GM12878 (cell line): ENCODE measurements at regions not wholly inside any gene's neighbourhood (a gene's known extent, or its start where the extent isn't known, plus 50 kb on each side); places are given as distances from the start of the nearest gene placed in this dataset.

Experiments used
- CBFB ChIP-seq: IDR thresholded peaks from 2 replicates; pipeline ENCODE4 v1.6.1; 2016; ENCODE audit warnings: antibody characterized with exemption, low read depth
- CBX3 ChIP-seq: fragments of 200-600 bp; sonication (generic); IDR thresholded peaks from 2 replicates; pipeline ENCODE4 v1.6.1; 2016; ENCODE audit warnings: low read depth, borderline replicate concordance
- GATAD2B ChIP-seq: fragments of 450-650 bp; conservative IDR thresholded peaks from 2 replicates; pipeline ENCODE4 v1.6.1; 2017; ENCODE audit warnings: low read depth, mild to moderate bottlenecking, moderate library complexity
- HDGF ChIP-seq: fragments of 450-650 bp; IDR thresholded peaks from 2 replicates; pipeline ENCODE4 v1.6.1; 2016; ENCODE audit warnings: antibody characterized with exemption
- MXI1 ChIP-seq: fragments of 150-350 bp; IDR thresholded peaks from 2 replicates; pipeline ENCODE4 v1.6.1; 2011; ENCODE audit warnings: low read depth, mild to moderate bottlenecking, inconsistent platforms, low read length, improper control_type of control experiment
- MYC ChIP-seq: IDR thresholded peaks from 2 replicates; pipeline ENCODE4 v1.6.1; 2011; ENCODE audit warnings: mild to moderate bottlenecking, low read length, moderate library complexity, inconsistent platforms; ENCODE audit not compliant: insufficient read depth, insufficient replicate concordance, insufficient read length, severe bottlenecking
- SMC3 ChIP-seq: IDR thresholded peaks from 2 replicates; pipeline ENCODE4 v1.6.1; 2011; ENCODE audit warnings: low read length, improper control_type of control experiment, borderline replicate concordance
- SPI1 ChIP-seq: IDR thresholded peaks from 2 replicates; pipeline ENCODE4 v1.6.1; 2011; ENCODE audit warnings: low read depth, mild to moderate bottlenecking, low read length, moderate library complexity, borderline replicate concordance; ENCODE audit not compliant: insufficient read depth
- TAF1 ChIP-seq: IDR thresholded peaks from 2 replicates; pipeline ENCODE4 v1.6.1; 2011; ENCODE audit warnings: mild to moderate bottlenecking, low read depth, low read length, borderline replicate concordance
- USF2 ChIP-seq: IDR thresholded peaks from 2 replicates; pipeline ENCODE4 v1.6.1; 2011; ENCODE audit warnings: low read depth, low read length, improper control_type of control experiment, borderline replicate concordance
- TF ChIP-seq, protein P1 (sequence below), 3 experiments: IDR thresholded peaks in 2 of 3; conservative IDR thresholded peaks in 1 of 3; 2 replicates each; pipeline ENCODE4 v1.5.1; 2011; ENCODE audit warnings: low read depth in 3 of 3, low read length in 3 of 3, mild to moderate bottlenecking in 3 of 3, control low read depth in 2 of 3, moderate library complexity in 2 of 3, inconsistent platforms in 1 of 3, mixed read lengths in 1 of 3; ENCODE audit not compliant: control insufficient read depth in 2 of 3, insufficient read depth in 1 of 3; ENCODE audit errors: extremely low read depth in 1 of 3
- TF ChIP-seq, protein P2 (sequence below): IDR thresholded peaks from 2 replicates; pipeline ENCODE4 v1.6.1; 2012; ENCODE audit warnings: low read depth, low read length, improper control_type of control experiment
- TF ChIP-seq, protein P3 (sequence below): fragments of 450-650 bp; IDR thresholded peaks from 2 replicates; pipeline ENCODE4 v1.6.1; 2018; ENCODE audit warnings: borderline replicate concordance, mild to moderate bottlenecking; ENCODE audit not compliant: partially characterized antibody
- TF ChIP-seq, protein P4 (sequence below): fragments of 450-650 bp; IDR thresholded peaks from 2 replicates; pipeline ENCODE4 v1.6.1; 2016; ENCODE audit warnings: mild to moderate bottlenecking

GRCh38 chr1:79554688-79555087, 548.2 kb upstream of the ADGRL4 start:
- TF ChIP-seq, protein P1, sequence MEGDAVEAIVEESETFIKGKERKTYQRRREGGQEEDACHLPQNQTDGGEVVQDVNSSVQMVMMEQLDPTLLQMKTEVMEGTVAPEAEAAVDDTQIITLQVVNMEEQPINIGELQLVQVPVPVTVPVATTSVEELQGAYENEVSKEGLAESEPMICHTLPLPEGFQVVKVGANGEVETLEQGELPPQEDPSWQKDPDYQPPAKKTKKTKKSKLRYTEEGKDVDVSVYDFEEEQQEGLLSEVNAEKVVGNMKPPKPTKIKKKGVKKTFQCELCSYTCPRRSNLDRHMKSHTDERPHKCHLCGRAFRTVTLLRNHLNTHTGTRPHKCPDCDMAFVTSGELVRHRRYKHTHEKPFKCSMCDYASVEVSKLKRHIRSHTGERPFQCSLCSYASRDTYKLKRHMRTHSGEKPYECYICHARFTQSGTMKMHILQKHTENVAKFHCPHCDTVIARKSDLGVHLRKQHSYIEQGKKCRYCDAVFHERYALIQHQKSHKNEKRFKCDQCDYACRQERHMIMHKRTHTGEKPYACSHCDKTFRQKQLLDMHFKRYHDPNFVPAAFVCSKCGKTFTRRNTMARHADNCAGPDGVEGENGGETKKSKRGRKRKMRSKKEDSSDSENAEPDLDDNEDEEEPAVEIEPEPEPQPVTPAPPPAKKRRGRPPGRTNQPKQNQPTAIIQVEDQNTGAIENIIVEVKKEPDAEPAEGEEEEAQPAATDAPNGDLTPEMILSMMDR (IDR thresholded peaks at IDR 0.05 in 2 of 3, conservative IDR thresholded peaks at IDR 0.05 in 1 of 3; ENCODE audit: control insufficient read depth in 2 of 3, extremely low read depth in 1 of 3, insufficient read depth in 1 of 3, low read depth in 3 of 3, low read length in 3 of 3): no peak
- TF ChIP-seq CBX3: no peak
- TF ChIP-seq HDGF: no peak
- TF ChIP-seq, protein P2, sequence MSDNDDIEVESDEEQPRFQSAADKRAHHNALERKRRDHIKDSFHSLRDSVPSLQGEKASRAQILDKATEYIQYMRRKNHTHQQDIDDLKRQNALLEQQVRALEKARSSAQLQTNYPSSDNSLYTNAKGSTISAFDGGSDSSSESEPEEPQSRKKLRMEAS: no peak
- TF ChIP-seq, protein P3, sequence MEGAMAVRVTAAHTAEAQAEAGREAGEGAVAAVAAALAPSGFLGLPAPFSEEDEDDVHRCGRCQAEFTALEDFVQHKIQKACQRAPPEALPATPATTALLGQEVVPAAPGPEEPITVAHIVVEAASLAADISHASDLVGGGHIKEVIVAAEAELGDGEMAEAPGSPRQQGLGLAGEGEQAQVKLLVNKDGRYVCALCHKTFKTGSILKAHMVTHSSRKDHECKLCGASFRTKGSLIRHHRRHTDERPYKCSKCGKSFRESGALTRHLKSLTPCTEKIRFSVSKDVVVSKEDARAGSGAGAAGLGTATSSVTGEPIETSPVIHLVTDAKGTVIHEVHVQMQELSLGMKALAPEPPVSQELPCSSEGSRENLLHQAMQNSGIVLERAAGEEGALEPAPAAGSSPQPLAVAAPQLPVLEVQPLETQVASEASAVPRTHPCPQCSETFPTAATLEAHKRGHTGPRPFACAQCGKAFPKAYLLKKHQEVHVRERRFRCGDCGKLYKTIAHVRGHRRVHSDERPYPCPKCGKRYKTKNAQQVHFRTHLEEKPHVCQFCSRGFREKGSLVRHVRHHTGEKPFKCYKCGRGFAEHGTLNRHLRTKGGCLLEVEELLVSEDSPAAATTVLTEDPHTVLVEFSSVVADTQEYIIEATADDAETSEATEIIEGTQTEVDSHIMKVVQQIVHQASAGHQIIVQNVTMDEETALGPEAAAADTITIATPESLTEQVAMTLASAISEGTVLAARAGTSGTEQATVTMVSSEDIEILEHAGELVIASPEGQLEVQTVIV: no peak
- no peak for TF ChIP-seq MXI1
- no peak for TF ChIP-seq GATAD2B
- TF ChIP-seq, protein P4, sequence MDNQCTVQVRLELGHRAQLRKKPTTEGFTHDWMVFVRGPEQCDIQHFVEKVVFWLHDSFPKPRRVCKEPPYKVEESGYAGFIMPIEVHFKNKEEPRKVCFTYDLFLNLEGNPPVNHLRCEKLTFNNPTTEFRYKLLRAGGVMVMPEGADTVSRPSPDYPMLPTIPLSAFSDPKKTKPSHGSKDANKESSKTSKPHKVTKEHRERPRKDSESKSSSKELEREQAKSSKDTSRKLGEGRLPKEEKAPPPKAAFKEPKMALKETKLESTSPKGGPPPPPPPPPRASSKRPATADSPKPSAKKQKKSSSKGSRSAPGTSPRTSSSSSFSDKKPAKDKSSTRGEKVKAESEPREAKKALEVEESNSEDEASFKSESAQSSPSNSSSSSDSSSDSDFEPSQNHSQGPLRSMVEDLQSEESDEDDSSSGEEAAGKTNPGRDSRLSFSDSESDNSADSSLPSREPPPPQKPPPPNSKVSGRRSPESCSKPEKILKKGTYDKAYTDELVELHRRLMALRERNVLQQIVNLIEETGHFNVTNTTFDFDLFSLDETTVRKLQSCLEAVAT: no peak
- TF ChIP-seq CBFB: no peak
- TF ChIP-seq SMC3: no peak
- no peak for TF ChIP-seq SPI1
- no peak for TF ChIP-seq USF2
- TF ChIP-seq TAF1: no peak
- TF ChIP-seq MYC: no peak
